ENCODE measurements at regions not wholly inside any gene's neighbourhood (a gene's known extent, or its start where the extent isn't known, plus 50 kb on each side); places are given as distances from the start of the nearest gene placed in this dataset.

DNA sequence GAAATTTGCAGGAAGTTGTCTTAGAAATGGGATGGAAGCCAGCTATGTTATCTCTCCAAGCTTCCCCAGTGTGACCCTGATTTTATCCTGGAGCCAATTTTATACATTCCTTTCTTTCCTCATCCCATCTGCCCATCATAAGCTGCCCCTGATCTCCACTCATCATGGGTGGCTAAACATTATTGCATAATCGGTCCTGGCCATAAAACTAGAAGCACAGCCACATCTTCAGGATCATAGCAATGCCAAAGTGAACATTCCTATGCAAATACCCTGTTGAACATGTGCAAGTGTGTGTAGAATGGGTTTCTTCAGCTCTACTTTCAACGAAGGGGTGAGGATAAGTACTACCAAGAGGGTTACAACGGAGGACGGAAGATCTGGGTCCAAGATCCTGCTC is 50.6 kb upstream of the COG2 start:
- in situ Hi-C loops (cut with HindIII; ENCODE audit: low pct_unique_long_range_greater_than_20kb, low sequenced_read_pairs), result no loop called here
- no peak for TF ChIP-seq JUND (IDR thresholded peaks at IDR 0.05; ENCODE audit: low read depth)
- no peak for DNase-seq (ENCODE audit: low read depth in 1 of 2, low spot score in 1 of 2)

DNA sequence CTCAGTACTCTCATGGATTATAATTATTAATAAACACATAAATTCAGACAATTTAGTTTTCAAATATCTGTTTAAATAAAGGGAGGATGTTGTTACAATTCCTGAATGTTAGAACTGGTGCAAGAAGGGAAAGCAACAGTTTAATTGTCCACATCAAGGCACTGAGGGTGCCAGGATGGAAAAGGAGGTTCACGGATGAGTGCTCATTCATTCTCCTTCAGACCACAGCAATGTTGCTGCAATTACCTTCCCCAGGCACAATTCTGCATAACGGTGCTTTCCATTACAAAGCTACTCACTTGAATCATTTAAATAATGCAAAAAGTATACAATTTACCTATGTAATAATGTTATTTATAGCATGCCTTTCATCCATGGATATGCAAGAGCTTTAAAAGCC is 52.3 kb upstream of the COG2 start:
- no peak for TF ChIP-seq JUND (IDR thresholded peaks at IDR 0.05; ENCODE audit: low read depth)
- no peak for DNase-seq (ENCODE audit: low read depth in 1 of 2, low spot score in 1 of 2)
- in situ Hi-C loops (cut with HindIII; ENCODE audit: low pct_unique_long_range_greater_than_20kb, low sequenced_read_pairs), result no loop called here

DNA sequence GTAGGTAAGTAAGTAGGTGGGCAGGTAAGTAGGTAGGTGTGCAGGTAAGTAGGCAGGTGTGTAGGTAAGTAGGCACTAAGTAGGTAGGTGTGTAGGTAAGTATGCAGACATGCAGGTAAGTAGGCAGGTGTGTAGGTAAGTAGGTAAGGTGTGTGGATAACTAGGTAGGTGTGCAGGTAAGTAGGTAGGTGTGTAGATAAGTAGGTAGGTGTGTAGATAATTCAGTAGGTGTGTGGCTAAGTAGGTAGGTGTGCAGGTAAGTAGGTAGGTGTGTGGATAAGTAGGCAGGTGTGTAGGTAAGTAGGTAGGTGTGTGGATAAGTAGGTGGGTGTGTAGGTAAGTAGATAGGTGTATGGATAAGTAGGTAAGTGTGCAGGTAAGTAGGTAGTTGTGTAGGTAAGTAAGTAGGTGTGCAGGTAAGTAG is 53.9 kb upstream of the COG2 start:
- in situ Hi-C loops (cut with HindIII; ENCODE audit: low pct_unique_long_range_greater_than_20kb, low sequenced_read_pairs), result no loop called here
- TF ChIP-seq JUND (IDR thresholded peaks at IDR 0.05; ENCODE audit: low read depth), result no peak
- no peak for DNase-seq (ENCODE audit: low read depth in 1 of 2, low spot score in 1 of 2)

DNA sequence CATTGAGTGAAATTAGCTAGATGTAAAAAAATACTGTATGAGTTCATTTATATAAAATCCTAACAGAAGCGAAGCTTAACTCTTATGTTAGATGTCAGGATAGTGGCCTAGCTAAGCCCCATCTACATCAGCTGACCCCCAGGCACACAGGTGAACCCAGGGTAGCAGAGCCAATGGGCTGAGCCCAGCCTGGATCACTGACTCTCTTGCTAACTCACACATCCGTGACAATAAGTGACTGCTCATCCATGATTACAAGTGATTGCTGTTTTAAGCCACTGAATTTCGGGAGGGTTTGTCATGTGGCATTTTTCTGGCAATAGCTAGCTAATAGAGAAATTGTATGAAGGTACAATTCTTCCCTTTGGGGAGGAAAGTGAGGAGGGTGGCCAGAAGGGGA is 55.2 kb upstream of the COG2 start:
- TF ChIP-seq JUND (IDR thresholded peaks at IDR 0.05; ENCODE audit: low read depth), result no peak
- no peak for DNase-seq (ENCODE audit: low read depth in 1 of 2, low spot score in 1 of 2)
- in situ Hi-C loops (cut with HindIII; ENCODE audit: low pct_unique_long_range_greater_than_20kb, low sequenced_read_pairs), result no loop called here

DNA sequence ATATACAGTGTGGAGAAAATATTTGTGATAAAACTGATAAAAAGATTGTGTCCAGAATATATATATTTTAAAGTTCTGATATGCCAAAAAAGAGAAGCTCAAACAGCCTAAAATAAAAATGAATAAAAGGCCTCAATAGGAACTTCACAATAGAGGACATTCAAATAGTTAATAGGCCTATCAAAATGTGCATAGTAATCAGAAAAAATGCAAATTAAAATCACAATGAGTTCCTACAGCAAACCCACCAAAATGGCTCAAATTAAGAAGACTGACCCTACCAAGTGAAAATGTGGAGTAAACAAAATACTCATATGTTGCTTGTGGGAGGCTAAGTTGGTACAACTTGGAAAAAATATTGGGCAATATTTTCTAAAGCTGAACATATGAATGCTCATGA is 57.6 kb upstream of the COG2 start:
- no peak for TF ChIP-seq JUND (IDR thresholded peaks at IDR 0.05; ENCODE audit: low read depth)
- in situ Hi-C loops (cut with HindIII; ENCODE audit: low pct_unique_long_range_greater_than_20kb, low sequenced_read_pairs), result no loop called here
- DNase-seq (ENCODE audit: low read depth in 1 of 2, low spot score in 1 of 2), result no peak

DNA sequence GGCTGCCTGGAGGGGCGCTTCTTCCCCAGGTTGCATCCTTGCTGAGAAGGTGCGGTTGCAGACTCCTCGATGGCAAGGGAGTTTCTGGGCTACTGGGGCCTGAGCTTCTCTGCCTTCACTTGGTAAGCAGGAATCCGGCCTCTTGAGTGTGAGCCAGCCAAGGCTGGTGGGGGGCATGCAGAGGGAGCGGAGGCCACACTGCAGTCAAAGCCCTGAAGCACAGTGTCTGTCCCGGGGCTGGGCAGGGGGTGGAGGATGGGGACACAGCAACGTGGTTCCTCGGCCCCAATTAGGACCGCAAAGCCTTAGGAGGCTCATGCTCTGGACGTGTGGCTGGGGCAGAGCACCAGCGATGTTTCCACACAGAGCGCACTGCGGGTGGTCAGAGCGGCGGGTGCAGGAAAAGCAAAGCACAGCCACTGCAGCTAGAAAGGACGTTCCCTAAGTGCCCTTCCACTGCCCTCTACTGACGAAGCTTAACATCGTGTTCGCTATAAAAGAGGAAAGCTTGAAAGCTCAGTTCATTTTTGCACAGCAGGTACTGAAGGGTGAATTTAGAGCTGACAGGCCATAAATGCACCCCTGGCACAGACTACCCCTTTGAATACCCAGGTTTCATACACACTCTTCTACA is 60.7 kb upstream of the COG2 start:
- no peak for TF ChIP-seq JUND (IDR thresholded peaks at IDR 0.05; ENCODE audit: low read depth)
- peak; percentile 23 to 76 for DNase-seq (ENCODE audit: low read depth in 1 of 2, low spot score in 1 of 2)
- in situ Hi-C loops (cut with HindIII; ENCODE audit: low pct_unique_long_range_greater_than_20kb, low sequenced_read_pairs), result no loop called here

DNA sequence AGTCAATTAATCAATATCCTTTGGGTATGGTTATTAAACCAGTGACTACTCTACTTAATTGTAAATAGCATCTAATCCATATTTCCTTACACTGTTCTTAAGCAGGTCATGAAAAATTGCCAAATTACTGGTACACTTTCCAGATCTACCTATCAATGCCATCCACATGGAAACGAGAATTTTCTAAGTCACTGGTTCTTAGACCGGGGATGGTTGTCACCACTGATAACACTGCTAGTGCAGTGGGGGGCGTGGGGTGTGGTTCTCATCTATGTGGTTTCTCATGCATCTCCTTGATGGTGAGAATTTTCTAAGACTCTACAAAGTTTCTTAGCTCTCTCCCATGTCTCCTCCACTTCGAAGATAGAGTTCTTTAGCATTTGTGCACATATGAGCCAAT is 63.7 kb upstream of the COG2 start:
- no peak for DNase-seq (ENCODE audit: low read depth in 1 of 2, low spot score in 1 of 2)
- in situ Hi-C loops (cut with HindIII; ENCODE audit: low pct_unique_long_range_greater_than_20kb, low sequenced_read_pairs), result no loop called here
- TF ChIP-seq JUND (IDR thresholded peaks at IDR 0.05; ENCODE audit: low read depth), result no peak

DNA sequence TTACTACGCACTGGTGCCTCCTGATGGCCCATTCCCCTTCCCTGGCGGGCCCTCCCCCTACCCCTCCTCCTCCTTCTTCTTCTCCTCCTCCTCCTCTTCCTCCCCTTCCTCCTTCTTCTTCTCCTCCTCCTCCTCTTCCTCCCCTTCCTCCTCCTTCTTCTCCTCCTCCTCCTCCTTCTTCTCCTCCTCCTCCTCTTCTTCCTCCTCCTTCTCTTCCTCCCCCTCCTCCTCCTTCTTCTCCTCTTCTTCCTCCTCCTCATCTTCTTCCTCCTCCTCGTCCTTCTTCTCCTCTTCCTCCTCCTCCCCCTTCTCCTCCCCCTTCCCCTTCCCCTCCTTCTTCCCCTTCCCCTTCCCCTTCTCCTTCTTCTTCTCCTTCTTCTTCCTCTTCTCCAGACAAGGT is 64.7 kb upstream of the COG2 start:
- DNase-seq (ENCODE audit: low read depth in 1 of 2, low spot score in 1 of 2), result no peak
- no peak for TF ChIP-seq JUND (IDR thresholded peaks at IDR 0.05; ENCODE audit: low read depth)
- in situ Hi-C loops (cut with HindIII; ENCODE audit: low pct_unique_long_range_greater_than_20kb, low sequenced_read_pairs), result no loop called here

DNA sequence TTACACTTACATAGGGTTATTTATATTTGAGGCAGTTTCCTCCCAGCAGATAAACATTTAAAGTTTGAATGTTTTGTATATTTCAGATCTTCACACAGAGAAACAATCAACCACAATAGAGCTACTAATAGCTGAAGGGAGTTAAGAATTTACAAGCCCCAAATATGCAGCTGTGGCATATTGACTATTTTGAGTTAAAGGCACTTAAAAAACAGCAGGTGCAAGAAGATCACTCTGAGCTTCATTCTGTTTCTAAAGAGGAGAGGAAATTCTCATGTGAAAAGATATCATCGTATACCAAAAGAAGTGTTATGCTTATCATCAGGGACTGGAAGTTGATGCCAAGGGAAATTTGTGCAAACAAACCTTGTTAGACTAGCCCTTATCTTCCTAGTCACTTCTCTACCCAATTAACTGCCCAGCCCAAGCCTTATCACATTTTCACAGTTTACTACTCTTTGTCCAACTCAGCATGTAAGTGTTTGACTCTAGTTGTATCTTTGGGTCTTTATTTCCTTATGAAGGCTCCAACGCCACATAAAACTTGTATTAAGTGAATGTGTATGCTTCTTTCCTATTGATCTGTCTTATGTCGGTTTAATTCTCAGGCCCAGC is 66.3 kb upstream of the COG2 start:
- no peak for DNase-seq (ENCODE audit: low read depth in 1 of 2, low spot score in 1 of 2)
- in situ Hi-C loops (cut with HindIII; ENCODE audit: low pct_unique_long_range_greater_than_20kb, low sequenced_read_pairs), result no loop called here
- no peak for TF ChIP-seq JUND (IDR thresholded peaks at IDR 0.05; ENCODE audit: low read depth)

DNA sequence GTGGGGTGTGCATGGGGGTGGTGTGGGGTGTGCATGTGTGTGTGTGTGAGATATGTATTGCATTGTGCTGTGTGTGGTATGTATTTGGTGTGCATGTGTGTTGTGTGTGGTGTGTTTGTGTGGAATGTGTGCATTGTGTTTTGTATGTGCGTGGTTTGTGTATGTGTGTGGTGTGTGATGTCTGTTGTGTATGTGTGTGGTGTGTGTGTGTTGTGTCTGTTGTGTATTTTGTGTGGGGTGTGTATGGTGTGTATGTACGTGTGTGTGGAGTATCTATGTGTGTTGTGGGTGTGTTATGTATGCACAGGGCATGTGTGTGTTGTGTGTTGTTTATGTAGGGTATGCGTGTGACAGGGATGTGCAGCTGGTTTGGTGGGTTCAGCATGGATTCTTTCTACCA is 67.8 kb upstream of the COG2 start:
- in situ Hi-C loops (cut with HindIII; ENCODE audit: low pct_unique_long_range_greater_than_20kb, low sequenced_read_pairs), result no loop called here
- TF ChIP-seq JUND (IDR thresholded peaks at IDR 0.05; ENCODE audit: low read depth), result no peak
- no peak for DNase-seq (ENCODE audit: low read depth in 1 of 2, low spot score in 1 of 2)

DNA sequence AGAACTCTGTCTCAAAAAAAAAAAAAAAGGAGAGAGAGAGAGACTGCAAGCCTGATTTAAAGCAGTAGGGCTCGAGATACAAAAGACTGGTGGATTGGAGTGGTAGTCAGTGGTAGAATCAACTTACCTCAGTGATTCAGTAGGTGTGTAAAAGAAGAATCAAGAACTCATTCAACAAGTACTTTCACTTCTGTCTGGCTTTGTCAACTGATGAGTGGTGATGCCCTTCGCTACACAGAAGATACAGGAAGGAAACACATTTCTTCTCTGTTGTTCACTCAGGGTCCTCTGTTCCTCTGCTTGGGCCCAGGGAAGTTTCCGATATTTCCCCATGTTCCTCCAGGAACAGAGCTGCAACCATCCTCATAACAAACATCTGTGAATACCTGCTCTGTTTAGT is 68.6 kb upstream of the COG2 start:
- no peak for TF ChIP-seq JUND (IDR thresholded peaks at IDR 0.05; ENCODE audit: low read depth)
- in situ Hi-C loops (cut with HindIII; ENCODE audit: low pct_unique_long_range_greater_than_20kb, low sequenced_read_pairs), result no loop called here
- DNase-seq (ENCODE audit: low read depth in 1 of 2, low spot score in 1 of 2), result no peak

DNA sequence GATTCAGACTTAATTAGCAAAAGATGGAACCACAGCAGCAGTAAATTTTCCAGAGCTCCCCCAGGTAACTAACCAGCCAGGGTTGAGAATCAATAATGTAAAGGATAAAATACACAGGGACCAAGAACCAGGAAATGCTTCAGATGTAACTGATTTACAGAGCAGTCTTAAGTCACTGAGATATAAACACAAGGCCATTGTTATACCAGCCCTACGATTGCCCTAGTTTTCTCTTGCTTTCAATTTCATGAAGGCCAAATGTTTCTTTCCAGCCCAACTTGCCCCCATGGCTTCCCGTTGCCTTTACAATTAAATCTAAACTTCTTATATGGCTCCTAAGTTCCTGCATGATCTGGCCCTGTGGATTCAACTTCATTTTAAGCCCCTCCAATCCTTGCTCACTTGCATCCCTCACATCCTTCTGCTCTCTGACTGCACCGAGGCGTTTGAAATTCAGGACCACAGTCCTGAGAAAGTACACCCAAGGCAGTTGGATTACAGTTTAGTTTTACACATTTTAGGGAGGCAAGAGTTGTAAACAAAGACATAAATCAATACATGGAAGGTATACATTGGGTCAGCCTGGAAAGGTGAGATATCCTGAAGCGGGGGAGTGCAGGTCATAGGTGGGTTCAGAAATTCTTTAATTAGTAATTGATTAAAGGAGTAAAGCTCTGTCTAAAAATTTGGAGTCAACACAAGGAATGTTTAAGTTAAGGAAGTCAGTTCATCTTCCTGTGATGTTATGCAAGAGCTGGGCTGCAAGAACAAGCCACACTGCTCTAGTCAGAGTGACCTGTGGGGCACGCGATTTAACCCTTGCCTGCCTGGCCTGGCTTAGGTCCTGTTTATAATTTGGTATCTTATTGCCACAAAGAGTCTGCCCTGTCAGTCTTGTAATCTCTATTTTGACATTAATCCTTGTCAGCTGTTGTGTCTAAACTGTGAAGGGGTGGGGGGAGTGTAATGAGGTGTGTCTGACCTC is 69.9 kb upstream of the COG2 start:
- TF ChIP-seq JUND (IDR thresholded peaks at IDR 0.05; ENCODE audit: low read depth), result no peak
- in situ Hi-C loops (cut with HindIII; ENCODE audit: low pct_unique_long_range_greater_than_20kb, low sequenced_read_pairs), result no loop called here
- peak in 1 of 2 experiments; percentile 49 for DNase-seq (ENCODE audit: low read depth in 1 of 2, low spot score in 1 of 2)

All from T47D (cell line).